ENCODE measurements at regions not wholly inside any gene's neighbourhood (a gene's known extent, or its start where the extent isn't known, plus 50 kb on each side); places are given as distances from the start of the nearest gene placed in this dataset.

DNA sequence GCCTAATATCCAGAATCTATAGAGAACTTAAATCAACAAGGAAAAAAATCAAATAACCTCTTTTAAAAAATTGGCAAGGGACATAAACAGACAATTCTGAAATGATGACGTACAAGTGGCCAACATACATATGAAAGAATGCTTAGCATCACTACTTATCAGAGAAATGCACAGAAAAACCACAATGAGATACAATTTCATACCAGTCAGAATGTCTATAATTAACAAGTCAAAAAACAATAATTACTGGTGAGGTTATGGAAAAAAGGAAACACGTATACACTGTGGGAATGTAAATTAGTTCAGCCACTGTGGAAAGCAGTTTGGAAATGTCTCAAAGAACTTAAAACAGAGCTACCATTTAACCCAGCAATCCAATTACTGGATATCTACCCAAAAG is 1192.0 kb downstream of the CDH12 start:
- no peaks in the 10 kb centered on the region for H3K4me1 ChIP-seq (ENCODE audit: insufficient read depth, low read length)
- no peaks in the 10 kb centered on the region for H3K9me3 ChIP-seq (ENCODE audit: insufficient read depth, low read length, severe bottlenecking)
- H3K27me3 ChIP-seq (ENCODE audit: insufficient read depth, low read length, poor library complexity) = no peaks in the 10 kb centered on the region
- no peaks in the 10 kb centered on the region for H4K20me1 ChIP-seq (ENCODE audit: insufficient read depth, low read length)
- no peaks in the 10 kb centered on the region for H3K79me2 ChIP-seq (ENCODE audit: insufficient read depth, low read length)
- H3K4me2 ChIP-seq (ENCODE audit: insufficient read depth, low read length) = no peak overlapping the region
- H2AFZ ChIP-seq (ENCODE audit: low read depth, low read length) = no peak overlapping the region
- H3K36me3 ChIP-seq (ENCODE audit: insufficient read depth, low read length) = no peaks in the 10 kb centered on the region
- TF ChIP-seq, protein P1, sequence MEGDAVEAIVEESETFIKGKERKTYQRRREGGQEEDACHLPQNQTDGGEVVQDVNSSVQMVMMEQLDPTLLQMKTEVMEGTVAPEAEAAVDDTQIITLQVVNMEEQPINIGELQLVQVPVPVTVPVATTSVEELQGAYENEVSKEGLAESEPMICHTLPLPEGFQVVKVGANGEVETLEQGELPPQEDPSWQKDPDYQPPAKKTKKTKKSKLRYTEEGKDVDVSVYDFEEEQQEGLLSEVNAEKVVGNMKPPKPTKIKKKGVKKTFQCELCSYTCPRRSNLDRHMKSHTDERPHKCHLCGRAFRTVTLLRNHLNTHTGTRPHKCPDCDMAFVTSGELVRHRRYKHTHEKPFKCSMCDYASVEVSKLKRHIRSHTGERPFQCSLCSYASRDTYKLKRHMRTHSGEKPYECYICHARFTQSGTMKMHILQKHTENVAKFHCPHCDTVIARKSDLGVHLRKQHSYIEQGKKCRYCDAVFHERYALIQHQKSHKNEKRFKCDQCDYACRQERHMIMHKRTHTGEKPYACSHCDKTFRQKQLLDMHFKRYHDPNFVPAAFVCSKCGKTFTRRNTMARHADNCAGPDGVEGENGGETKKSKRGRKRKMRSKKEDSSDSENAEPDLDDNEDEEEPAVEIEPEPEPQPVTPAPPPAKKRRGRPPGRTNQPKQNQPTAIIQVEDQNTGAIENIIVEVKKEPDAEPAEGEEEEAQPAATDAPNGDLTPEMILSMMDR (IDR thresholded peaks at IDR 0.05; ENCODE audit: borderline replicate concordance, extremely low read depth, low read length, poor library complexity, severe bottlenecking) = no peak
- no peak for TF ChIP-seq EZH2 (IDR thresholded peaks at IDR 0.05; ENCODE audit: borderline replicate concordance, low read depth, low read length, severe bottlenecking)
- no peak overlapping the region for H3K27ac ChIP-seq (ENCODE audit: low read length)
- DNase-seq = no peak
- no peak overlapping the region for H3K4me3 ChIP-seq (ENCODE audit: low read depth in 1 of 2, low read length in 2 of 2)
- no peak for ATAC-seq (ENCODE audit: insufficient read depth, low read depth)
- no peak overlapping the region for H3K9ac ChIP-seq (ENCODE audit: low read depth, low read length)

DNA sequence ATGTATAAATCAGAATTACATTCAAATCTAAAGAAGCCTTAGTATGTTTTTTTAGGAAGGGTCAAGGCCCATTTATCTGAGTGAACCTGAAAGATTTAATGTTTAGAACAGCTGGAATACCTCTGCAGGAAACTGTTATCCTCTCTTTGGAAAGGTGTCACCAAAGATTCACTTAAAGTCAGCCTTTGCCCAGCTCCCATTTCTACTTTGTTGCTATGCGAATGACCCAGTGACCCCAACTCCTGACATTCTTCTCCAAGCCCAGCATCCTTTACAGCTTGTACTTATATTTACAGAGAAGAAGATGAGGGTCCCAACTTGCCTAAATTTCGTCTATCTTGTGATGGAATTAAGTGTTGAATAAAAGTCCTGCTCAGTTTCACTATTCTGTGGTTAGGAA is 1198.6 kb downstream of the CDH12 start:
- H3K9ac ChIP-seq (ENCODE audit: low read depth, low read length) = no peak overlapping the region
- ATAC-seq (ENCODE audit: insufficient read depth, low read depth) = no peak
- H3K4me3 ChIP-seq (ENCODE audit: low read depth in 1 of 2, low read length in 2 of 2) = no peak overlapping the region
- no peak overlapping the region for H3K4me2 ChIP-seq (ENCODE audit: insufficient read depth, low read length)
- H3K36me3 ChIP-seq (ENCODE audit: insufficient read depth, low read length) = no peaks in the 10 kb centered on the region
- H3K9me3 ChIP-seq (ENCODE audit: insufficient read depth, low read length, severe bottlenecking) = no peaks in the 10 kb centered on the region
- H3K27me3 ChIP-seq (ENCODE audit: insufficient read depth, low read length, poor library complexity) = no peaks in the 10 kb centered on the region
- no peak overlapping the region for H3K27ac ChIP-seq (ENCODE audit: low read length)
- no peaks in the 10 kb centered on the region for H3K79me2 ChIP-seq (ENCODE audit: insufficient read depth, low read length)
- H2AFZ ChIP-seq (ENCODE audit: low read depth, low read length) = no peak overlapping the region
- H3K4me1 ChIP-seq (ENCODE audit: insufficient read depth, low read length) = no peaks in the 10 kb centered on the region
- TF ChIP-seq, protein P1 (IDR thresholded peaks at IDR 0.05; ENCODE audit: borderline replicate concordance, extremely low read depth, low read length, poor library complexity, severe bottlenecking) = no peak
- TF ChIP-seq EZH2 (IDR thresholded peaks at IDR 0.05; ENCODE audit: borderline replicate concordance, low read depth, low read length, severe bottlenecking) = no peak
- DNase-seq = no peak
- no peaks in the 10 kb centered on the region for H4K20me1 ChIP-seq (ENCODE audit: insufficient read depth, low read length)

DNA sequence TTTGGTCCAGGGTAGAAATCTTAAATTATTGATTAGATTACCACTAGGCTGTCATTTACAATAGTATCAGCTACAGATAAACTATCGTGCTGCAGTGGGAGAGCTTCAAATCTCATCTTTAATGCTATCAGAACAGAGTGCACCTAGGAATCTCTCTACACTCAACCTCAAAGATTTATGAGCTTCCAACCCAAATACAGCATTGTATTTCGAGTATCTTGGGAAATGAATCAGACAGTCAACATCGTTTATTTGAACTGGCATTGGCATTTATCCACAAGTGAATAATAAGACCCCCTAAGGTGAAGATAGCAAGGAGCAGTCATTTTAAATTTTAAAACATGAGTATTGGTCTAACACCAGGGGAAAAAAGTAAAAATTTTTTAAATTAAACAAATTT is 1203.2 kb downstream of the CDH12 start:
- no peak overlapping the region for H3K9ac ChIP-seq (ENCODE audit: low read depth, low read length)
- H4K20me1 ChIP-seq (ENCODE audit: insufficient read depth, low read length) = no peaks in the 10 kb centered on the region
- no peak for DNase-seq
- H3K36me3 ChIP-seq (ENCODE audit: insufficient read depth, low read length) = no peaks in the 10 kb centered on the region
- no peak overlapping the region for H3K4me3 ChIP-seq (ENCODE audit: low read depth in 1 of 2, low read length in 2 of 2)
- H2AFZ ChIP-seq (ENCODE audit: low read depth, low read length) = no peak overlapping the region
- H3K4me1 ChIP-seq (ENCODE audit: insufficient read depth, low read length) = no peaks in the 10 kb centered on the region
- no peak for TF ChIP-seq EZH2 (IDR thresholded peaks at IDR 0.05; ENCODE audit: borderline replicate concordance, low read depth, low read length, severe bottlenecking)
- TF ChIP-seq, protein P1 (IDR thresholded peaks at IDR 0.05; ENCODE audit: borderline replicate concordance, extremely low read depth, low read length, poor library complexity, severe bottlenecking) = no peak
- no peaks in the 10 kb centered on the region for H3K27me3 ChIP-seq (ENCODE audit: insufficient read depth, low read length, poor library complexity)
- H3K9me3 ChIP-seq (ENCODE audit: insufficient read depth, low read length, severe bottlenecking) = no peaks in the 10 kb centered on the region
- no peak for ATAC-seq (ENCODE audit: insufficient read depth, low read depth)
- H3K4me2 ChIP-seq (ENCODE audit: insufficient read depth, low read length) = no peak overlapping the region
- no peak overlapping the region for H3K27ac ChIP-seq (ENCODE audit: low read length)
- no peaks in the 10 kb centered on the region for H3K79me2 ChIP-seq (ENCODE audit: insufficient read depth, low read length)

DNA sequence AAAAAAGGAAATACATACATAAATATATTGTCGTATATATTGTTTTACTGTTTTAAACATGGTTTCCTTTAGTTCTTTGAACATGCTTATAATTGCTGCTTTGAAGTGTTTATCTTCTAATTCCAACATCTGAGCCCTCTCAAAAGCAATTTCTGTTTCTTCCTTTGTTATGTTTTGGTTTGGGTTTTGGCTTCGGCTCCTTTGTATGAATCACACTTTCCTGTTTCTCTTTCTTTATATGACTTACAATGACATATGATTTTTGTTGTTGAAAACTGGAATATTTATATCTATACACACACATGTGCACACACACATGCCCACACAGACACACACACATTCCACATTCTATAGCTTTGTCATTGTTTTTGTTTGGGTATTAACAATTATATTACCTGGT is 1206.7 kb downstream of the CDH12 start:
- no peak for ATAC-seq (ENCODE audit: insufficient read depth, low read depth)
- H3K9me3 ChIP-seq (ENCODE audit: insufficient read depth, low read length, severe bottlenecking) = no peaks in the 10 kb centered on the region
- no peaks in the 10 kb centered on the region for H4K20me1 ChIP-seq (ENCODE audit: insufficient read depth, low read length)

More for the DNA sequence above, 1206.7 kb downstream of the CDH12 start:
- Histone ChIP-seq H3K27me3 (ENCODE audit: insufficient read depth, low read length, poor library complexity) (no peaks in the 10 kb centered on the region), H3K27ac (ENCODE audit: low read length) (no peak overlapping the region), H3K9ac (ENCODE audit: low read depth, low read length) (no peak overlapping the region), H2AFZ (ENCODE audit: low read depth, low read length) (no peak overlapping the region), H3K36me3 (ENCODE audit: insufficient read depth, low read length) (no peaks in the 10 kb centered on the region), H3K4me1 (ENCODE audit: insufficient read depth, low read length) (no peaks in the 10 kb centered on the region), H3K4me2 (ENCODE audit: insufficient read depth, low read length) (no peak overlapping the region), H3K79me2 (ENCODE audit: insufficient read depth, low read length) (no peaks in the 10 kb centered on the region), H3K4me3 (ENCODE audit: low read depth in 1 of 2, low read length in 2 of 2) (no peak overlapping the region)
- DNase-seq = no peak
- TF ChIP-seq EZH2 (IDR thresholded peaks at IDR 0.05; ENCODE audit: borderline replicate concordance, low read depth, low read length, severe bottlenecking) = no peak
- TF ChIP-seq, protein P1 (IDR thresholded peaks at IDR 0.05; ENCODE audit: borderline replicate concordance, extremely low read depth, low read length, poor library complexity, severe bottlenecking) = no peak

All from DND-41 (cell line).